DMS153 treated with DMSO at 0.1 percent for 48 hours (cell line): ENCODE measurements at regions not wholly inside any gene's neighbourhood (a gene's known extent, or its start where the extent isn't known, plus 50 kb on each side); places are given as distances from the start of the nearest gene placed in this dataset.
A peak's percentile ranks its signal among the peaks of the same experiment; 100 is the strongest.

Experiments used
- DNase-seq: peaks from one replicate; lab custom pipeline; 2025; ENCODE audit not compliant: unreplicated experiment; lab: John Stamatoyannopoulos, UW

DNA sequence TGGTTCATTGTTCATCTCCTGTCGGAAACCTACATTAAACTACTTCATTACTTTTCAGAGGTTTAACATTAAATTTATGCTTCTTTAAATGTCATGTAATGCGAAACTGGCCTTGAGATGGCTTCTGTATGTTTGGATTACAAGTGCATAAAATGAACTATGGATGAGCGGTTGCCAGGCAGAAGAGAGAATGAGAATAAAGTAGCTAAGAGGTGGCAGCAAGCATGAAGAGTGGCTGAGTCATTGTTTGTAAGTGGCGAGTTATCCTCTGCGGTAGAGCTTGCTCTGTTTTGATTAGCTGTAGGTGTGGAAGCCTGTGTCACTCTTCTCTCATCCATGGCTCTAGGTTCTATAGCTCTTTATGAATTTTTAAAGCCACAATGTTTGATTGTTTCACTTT, 1139.6 kb upstream of the PCDH9 start:
- DNase-seq = peak; percentile 84

- DNase-seq = no peak
Measured at GRCh38 chr13:68368922-68369321, 1138.8 kb upstream of the PCDH9 start.

- DNase-seq = no peak
Measured at GRCh38 chr13:68359105-68359504, 1129.0 kb upstream of the PCDH9 start.

DNA sequence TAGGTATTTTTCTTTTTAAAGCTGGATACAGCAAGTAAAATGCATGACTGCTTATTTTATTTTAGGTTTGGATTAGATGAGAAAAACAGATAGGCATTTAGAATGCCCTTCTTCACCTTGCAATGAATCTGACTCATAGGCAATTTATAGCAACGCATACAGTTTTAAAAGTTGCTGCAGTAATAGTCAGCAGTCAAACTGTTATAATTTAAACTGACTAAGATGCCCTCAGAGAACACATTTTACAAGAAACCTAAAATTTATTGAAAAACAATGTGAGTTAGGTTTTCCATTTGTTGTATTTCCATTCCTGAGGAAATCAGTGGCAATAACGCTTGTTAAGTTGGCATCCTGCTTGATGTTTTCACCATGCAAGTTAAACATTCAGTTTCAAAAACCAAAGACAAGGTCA, 1128.2 kb upstream of the PCDH9 start:
- DNase-seq = no peak

DNA sequence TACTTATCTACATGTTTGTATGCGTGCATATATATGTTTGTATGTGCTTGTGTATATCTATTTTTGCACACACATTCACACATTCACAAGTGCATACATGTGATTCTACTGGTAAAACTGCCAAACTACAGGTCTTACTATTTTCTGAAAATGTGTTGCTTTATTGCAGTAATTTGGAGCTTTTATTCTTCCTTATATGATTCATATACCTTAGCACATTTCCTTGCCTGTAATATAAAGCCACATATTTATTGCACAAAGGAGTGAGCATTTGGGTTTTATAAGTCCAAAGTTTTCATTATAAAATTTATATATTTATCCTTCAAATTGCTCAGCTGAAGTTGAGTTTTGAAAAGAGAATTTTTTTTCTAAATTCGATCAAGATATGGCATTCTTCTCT, 1120.4 kb upstream of the PCDH9 start:
- DNase-seq = no peak

GRCh38 chr13:68347220-68347619, 1117.1 kb upstream of the PCDH9 start:
- DNase-seq = no peak

DNA sequence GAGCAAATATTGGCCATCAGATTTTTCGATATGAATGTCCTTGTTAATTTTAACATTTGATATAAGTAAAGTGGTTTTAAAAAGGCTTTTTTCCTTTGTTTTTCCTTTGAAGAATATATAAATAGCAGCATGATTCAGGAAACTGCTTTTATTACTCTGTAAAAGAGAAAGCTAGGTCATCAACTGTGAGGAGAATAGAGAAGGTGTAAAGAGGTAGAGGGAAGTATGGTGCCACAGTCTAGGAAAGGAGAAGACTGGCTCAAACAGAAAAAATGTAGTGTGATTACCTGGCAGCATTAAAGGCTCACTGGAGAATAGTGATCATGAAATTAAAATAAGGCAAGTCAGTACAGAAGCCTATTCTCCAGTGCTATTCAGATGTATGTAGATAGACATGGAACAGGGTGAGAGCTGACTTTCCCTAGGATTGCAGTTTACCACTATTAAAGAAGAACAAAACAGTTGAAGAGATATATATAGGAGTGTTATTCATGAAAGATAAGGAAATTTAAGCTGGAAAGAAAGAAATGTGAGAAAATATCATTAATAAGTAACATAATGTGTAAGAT, 1115.9 kb upstream of the PCDH9 start:
- no peak for DNase-seq

DNA sequence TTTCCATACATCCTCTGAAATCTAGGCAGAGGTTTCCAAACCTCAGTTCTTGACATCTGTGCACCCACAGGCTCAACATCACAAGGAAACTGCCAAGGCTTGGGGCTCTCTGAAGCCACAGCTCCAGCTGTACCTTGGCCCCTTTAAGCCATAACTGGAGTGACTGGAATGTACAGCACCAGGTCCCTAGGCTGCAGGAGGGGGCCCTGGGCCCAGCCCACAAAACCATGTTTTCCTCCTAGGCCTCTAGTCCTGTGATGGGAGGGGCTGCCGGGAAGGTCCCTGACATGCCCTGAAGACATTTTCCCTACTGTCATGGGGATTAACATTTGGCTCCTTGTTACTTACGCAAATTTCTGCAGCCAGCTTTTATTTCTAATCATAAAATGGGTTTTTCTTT, 1093.0 kb upstream of the PCDH9 start:
- no peak for DNase-seq

GRCh38 chr13:68319384-68319783, 1089.2 kb upstream of the PCDH9 start:
- DNase-seq = no peak

- peak; percentile 12 for DNase-seq
Measured at GRCh38 chr13:68304286-68304893, 1074.3 kb upstream of the PCDH9 start.

- DNase-seq = no peak
Measured at GRCh38 chr13:68293631-68294030, 1063.5 kb upstream of the PCDH9 start.

GRCh38 chr13:68292601-68293000, 1062.5 kb upstream of the PCDH9 start:
- no peak for DNase-seq

DNA sequence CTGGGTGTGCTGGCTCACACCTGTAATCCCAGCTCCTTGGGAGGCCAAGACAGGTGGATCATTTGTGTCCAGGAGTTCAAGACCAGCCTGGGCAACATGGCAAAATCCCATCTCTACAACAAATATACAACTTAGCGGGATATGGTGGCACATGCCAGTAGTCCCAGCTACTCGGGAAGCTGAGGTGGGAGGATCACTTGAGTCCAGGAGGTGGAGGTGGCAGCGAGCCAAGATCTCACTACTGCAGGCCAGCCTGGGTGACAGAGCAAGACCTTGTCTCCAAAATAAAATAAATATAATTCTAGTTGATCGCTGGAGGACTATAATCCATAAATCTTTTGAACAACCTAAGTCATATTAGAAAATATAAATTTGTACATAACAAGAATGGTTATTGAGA, 1061.5 kb upstream of the PCDH9 start:
- DNase-seq = no peak

DNA sequence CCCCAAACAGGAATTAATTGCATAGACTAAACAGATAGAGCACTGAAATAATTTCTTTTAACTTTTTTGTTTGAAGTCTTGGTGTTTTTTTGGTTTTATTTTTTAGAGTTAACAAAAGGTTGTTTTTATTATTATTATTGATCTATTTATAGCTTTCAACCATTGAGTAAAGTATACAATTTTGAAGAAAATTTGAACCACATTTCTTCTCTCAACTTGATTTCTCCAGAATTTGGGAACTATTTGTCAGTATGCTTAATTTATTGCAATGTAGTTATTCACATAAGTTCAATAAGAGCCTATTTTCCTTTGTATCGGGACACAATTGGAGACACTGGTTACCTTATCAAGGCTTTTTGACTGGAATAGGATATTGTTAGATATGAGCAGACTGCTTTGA, 1045.6 kb upstream of the PCDH9 start:
- no peak for DNase-seq

GRCh38 chr13:68272652-68273051, 1042.5 kb upstream of the PCDH9 start:
- no peak for DNase-seq

- no peak for DNase-seq
Measured at GRCh38 chr13:68264692-68265091, 1034.6 kb upstream of the PCDH9 start.

GRCh38 chr13:68261105-68261504, 1031.0 kb upstream of the PCDH9 start:
- no peak for DNase-seq

DNA sequence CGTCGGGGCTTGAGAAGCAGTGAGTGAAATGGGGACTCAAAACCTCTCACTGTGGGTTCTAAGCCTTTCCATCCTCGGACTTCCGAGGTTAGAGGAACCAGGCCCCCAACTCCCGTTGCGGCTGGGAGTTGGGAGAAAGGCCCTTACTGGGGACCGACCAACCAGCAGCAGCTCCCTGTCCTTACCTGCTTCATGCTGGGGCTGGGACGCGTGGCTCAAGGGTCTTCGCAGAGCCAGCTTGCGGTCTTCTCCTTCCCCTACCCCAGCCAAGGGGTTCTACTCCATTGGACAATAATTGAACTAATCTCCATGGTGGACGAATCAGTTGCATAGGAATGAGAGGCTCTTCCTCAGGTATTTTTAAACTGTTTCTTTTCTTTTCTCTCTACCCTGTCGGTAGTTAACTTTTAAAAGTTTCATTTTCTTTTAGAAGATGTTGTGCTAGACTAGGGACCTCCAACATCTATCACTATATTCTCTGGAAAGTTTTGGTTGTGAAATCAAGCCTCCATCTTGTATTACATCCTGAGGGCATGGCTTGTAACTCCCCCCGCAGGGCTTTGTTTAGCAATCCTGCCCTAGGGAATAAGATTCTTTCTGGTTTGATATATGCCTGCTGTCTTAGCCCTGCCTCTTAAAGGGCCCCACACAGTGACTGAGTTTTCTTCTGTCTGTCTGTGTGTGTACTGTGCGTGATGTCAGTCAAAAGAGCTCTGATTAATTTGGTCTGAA, 1027.1 kb upstream of the PCDH9 start:
- no peak for DNase-seq

- DNase-seq = no peak
Measured at GRCh38 chr13:68254151-68254550, 1024.0 kb upstream of the PCDH9 start.

DNA sequence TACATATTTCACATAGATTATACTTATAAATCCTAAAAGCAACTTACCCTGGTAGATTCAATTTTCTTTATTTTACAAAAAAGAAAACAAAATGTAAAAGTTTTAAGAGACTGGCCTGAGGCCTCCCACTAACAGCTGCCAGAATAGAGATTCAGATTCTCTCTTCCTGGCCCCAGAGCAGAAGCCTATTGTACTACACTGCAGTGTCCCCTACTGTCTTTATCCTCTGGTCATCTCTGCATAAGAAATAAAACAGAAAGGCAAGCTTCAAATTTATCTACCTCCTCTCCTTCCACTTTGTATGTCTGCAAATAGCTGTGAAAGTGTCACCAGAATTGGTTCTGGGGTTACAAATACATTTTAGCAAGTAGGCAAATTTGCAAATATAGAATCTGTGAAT, 1004.1 kb upstream of the PCDH9 start:
- no peak for DNase-seq

DNA sequence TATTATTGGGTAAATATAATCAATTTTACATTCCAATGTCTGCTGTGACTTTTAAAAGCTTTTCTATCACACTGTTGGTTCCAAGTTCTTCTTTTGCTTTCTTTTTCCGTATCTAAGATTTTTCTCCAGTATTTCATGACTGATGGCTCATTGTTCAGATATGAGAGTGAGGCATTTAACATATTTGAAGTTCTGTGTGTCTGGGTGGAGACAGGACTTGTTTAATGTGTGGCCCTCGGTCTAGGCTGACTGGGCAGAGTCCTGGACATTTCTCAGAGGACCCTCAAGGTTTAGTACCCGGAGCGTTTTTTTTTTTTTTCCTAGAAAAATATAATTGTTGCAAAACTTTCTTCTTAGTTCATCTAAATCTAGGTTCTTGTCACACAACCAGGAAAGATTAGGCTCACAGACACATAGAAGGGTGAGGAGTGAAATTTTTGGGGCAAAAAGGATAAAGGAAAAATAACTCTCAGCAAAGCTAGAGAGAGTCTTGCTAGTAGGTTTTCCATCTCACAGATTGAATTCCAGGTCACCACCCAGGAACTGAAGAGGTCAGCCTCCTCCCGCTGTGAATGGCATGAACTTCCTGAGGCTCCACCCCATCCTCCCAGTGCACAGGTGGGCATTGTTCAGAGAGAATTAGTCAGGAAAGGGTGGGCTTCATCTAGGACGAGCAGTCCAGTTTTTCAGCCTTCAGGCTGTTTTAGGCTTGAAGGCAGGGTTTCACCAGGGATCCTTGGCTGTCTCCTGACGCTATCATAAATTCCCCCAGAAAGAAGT, 1002.4 kb upstream of the PCDH9 start:
- no peak for DNase-seq
